HT-29 (cell line): ENCODE measurements at regions not wholly inside any gene's neighbourhood (a gene's known extent, or its start where the extent isn't known, plus 50 kb on each side); places are given as distances from the start of the nearest gene placed in this dataset.

Experiments
- DNase-seq: peaks from one replicate; pipeline ENCODE4 v3.0.0-alpha.2; 2015; ENCODE audit warnings: low spot score

DNA sequence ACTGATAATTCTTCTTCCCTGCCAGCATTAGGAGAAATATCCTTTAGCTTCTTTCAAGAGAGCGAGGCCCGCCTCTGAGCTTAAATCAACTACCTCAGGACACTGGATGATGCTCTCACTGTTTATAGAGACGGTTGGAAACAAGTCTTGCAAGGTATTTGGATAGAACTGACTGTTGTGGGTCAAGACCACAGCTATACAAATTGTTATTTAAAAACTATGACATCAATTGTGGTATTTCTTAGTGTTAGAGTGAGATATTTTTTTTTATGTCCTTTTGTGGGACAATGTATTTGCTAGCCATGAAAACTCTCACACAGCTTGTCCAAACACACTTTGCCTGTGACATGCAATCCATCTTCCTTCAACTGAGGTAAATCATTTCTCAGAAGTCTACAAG, 136.3 kb upstream of the PHACTR1 start:
- no peak for DNase-seq

- DNase-seq, result no peak
These were observed 134.0 kb upstream of the PHACTR1 start for GRCh38 chr6:12582421-12583110.

DNA sequence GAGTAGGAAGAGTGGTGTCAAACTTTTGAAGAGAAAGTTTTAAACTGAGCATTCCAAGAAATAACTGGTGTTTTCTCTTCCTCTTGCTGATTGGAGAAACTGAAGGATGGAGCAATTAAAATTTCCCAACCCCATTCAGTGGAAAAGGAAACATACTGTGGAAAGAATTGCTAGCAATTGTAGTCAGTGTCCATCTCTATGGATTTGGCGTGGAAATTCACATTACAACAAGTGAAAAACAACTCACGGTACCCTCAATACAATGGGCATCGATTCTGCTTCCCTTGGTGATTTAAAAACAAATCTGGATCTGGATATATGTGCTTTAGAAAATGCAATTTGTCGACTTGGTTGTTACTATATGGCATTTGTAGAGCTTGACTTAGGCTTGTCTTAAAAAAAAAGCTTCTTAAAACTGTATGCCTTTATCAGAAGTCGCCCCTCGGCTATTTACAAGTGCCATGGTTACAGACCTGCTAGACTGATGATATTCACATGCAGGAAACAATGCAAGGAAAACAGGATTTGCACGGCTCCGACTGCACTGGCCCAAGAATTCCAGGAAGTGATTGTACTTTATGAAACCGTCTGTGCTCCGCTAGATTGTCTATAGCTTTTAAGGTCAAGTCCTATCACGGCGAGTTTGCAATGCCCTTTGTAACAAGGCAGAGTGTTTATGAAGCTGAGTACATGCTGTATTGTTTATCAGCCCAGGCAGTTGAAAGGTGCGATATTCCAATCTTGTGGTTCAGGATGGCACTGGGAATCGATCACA, 131.7 kb upstream of the PHACTR1 start:
- DNase-seq, result no peak

DNA sequence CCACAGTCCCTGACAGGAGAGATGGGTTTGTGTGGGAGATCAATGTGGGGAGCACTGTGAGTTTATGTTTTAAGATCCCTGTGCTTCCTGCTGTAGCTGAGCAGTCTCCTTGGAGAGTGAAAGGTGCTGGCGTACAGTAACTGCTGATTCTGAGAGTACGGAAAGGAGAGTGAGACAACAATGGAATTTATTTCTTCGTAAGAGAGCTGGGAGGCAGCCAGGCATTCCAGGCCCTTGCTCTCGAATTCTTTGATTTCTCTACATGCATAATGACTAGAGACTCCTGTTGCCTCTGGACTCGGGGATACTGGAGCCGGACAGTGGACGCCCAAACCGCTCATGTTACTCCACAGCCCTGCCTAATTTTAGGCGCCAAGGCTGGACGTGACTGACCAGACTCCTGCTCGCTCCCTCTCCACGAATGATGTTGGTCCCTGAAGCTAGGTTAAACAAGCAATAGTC, 131.0 kb upstream of the PHACTR1 start:
- DNase-seq, result no peak

DNA sequence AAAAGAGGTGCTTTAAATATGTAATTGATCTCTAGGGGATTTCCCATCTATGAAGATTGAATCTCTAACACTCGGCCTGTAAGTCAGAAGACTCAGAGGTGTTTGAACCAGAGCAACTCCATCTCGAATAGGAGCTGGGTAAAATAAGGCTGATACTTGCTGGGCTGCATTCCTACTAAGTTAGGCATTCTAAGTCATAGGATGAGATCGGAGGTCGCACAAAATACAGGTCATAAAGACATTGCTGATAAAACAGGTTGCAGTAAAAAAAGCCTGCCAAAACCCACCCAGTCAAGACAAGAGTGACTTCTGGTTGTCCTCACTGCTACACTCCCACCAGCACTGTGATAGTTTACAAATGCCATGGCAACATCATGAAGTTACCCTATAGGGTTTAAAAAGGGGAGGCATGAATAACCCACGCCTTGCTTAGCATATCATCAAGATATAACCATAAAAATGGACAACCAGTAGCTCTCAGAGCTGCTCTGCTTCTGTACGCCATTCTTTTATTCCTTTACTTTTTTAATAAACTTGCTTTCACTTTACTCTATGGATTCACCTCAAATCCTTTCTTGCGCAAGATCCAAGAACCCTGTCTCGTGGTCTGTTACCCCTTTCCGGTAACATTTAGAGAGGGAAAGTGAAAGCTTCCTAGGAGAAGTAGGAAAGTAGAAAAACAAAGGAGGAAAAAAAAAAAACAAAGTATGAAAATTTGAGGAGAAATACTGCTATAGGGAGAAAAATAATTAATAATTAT, 129.7 kb upstream of the PHACTR1 start:
- DNase-seq, result no peak

DNA sequence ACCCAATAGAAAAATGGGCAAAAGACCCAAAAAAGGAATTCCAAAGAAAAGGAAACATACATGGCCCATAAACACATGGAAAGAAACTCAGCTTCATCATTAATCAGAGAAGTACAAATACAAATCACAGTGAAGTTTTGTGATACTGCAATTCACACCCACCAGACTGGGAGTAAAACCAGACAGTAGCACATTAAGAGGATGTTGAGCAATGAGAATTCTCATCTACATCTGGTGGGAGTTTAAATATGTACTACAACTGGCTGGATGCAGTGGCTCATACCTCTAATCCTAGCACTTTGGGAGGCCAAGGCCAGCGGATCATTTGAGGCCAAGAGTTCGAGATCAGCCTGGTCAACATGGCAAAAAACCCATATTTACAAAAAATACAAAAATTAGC, 125.7 kb upstream of the PHACTR1 start:
- DNase-seq, result no peak

DNA sequence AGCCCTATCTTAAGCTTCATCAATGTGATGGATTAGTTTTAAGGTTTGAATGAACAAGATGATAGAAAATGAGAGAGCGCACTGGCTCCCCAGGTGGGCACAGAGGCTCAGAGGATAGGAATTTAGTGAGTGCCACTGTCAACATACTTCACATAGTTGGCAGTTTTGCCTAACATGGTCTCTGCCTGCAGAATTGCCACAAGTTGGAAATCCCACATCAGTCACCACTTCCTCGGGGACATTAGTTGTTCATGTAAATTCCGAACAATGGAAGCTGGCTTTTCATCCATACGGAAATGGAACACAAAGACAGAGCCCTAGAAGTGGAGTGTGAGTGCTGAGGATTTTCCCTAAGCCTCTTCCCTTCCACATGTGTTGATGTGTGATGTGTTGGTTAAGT, 123.9 kb upstream of the PHACTR1 start:
- DNase-seq, result no peak

- DNase-seq, result no peak
These were observed 122.6 kb upstream of the PHACTR1 start for GRCh38 chr6:12593771-12594529.

- DNase-seq, result no peak
These were observed 122.1 kb upstream of the PHACTR1 start for GRCh38 chr6:12594530-12594893.

- no peak for DNase-seq
These were observed 121.3 kb upstream of the PHACTR1 start for GRCh38 chr6:12595161-12595811.

DNA sequence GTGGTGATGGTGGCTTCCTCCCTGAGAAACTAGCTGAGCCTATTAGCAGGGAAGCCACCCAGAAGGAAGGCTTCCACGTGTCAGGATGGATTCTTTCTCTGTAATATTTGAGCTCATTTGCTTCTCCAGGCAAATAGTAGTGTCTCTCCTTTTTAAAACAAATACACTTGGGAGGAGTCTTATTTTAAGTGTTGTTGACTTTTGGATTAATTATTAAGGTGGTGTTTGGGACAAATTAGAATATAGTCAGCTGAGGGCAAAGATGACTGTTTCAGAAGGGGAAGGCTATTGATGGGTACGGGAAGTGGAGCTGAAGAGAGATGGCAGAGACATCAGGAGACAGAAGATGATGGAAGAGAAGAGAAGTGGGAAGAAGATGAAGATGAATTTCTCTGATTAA, 119.8 kb upstream of the PHACTR1 start:
- no peak for DNase-seq

GRCh38 chr6:12598919-12599318, 117.6 kb upstream of the PHACTR1 start:
- DNase-seq, result no peak

DNA sequence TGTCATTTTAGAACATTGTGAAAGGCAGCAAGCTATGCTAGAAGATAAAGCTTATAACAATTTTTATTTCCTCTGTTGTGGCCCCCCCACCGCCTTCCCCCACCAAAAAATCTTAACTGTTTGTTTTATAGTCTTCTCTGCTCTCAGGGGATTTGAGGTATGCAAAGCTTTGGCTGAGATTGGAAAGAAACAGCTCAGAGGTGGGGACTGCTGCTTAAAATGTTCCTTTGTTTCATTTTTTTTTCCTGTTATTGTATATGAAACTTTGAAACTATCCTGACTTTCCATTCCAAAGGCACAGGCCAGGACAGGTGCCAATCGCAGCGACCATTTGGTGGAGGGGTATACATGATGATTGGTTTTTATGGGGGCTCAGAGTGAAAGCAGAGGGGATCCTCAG, 114.7 kb upstream of the PHACTR1 start:
- no peak for DNase-seq

GRCh38 chr6:12602342-12602741, 114.2 kb upstream of the PHACTR1 start:
- DNase-seq, result peak; percentile 35

DNA sequence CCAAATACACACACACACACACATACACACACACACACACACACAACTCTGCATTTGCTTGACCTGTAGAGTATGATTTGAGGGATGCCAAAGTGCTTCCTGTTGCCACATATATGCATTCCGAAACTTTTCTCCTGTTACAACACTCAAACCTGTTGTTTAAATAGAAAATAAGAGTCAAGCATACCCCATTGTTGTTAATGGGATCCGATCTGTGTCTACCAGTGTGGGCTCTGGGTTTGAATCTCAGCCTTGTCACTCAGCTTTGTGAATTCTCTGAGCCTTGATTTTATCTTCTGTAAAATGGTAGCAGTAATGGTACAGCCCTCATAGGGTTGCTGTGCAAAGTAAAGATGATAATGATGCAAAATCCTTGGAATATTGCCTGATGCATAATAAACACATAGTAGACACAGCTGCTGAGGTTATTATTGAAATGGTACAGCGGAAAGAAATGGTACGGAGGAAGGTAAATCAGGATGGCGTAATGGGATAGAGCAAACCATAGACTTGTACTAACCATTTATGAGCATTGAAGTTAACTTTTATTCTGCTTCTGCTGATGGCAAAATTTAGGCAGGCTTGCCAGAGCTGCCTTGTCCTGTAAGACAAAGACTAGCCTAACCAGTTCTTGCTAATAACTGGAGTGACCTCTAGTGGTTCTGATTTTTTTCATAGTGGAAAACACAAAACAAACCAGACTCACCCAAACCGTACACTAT, 113.5 kb upstream of the PHACTR1 start:
- peak; percentile 72 for DNase-seq

DNA sequence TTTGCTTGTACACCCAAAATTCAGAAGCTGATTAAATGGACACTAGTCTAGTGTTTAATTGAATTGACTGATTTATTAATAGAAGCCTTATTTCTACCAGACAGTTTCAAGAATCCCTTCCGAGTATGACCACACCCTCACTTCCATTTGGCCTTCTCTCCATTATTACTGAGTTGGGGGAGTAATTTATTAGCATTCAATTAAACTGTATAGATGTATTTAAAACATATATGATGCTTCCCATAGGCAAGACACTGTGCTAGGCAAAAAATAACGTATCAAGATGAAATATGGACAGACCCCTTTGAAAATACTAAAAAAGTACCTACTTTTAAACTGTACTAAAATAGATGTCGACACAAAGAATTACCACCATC, 112.9 kb upstream of the PHACTR1 start:
- no peak for DNase-seq

DNA sequence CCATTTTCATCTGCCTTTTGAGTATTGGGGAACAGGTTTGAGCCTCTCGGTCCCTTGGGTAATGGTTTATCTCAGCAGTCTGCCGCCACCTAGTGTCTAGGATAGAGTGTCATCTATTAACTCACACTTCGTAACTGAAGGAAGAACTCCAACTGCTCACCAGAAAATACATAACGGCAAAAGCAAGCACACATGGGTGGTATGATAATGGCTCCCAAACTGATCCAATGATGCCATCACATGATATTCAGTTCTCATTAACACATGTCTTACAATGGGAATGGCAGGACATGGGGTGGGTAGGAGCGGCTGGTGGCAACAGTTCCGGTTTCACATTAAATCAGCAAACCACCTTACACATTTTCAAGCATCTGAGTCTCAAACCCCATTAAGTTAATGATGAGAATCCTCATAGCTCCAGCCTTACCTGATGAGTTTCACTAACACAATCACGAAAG, 110.7 kb upstream of the PHACTR1 start:
- peak; percentile 86 for DNase-seq

DNA sequence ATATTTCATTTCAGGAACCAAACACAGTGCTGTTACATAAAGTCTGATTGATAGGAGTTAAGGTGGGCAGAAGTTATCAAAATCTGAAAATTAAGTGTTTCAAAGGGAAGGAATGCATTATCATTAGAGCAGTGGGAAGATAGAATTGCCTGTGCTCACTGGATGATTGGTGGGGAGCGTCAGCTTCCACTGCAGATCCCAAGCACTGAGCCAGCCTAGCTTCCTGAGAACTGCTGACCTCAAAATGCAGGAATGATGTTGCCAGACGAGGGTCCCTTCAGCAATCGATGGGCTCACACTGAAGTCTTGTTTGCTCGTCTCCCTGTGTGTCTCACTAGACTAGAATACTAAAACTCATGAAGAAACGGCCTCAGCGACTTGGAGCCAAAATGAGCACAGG, 110.0 kb upstream of the PHACTR1 start:
- DNase-seq, result no peak

DNA sequence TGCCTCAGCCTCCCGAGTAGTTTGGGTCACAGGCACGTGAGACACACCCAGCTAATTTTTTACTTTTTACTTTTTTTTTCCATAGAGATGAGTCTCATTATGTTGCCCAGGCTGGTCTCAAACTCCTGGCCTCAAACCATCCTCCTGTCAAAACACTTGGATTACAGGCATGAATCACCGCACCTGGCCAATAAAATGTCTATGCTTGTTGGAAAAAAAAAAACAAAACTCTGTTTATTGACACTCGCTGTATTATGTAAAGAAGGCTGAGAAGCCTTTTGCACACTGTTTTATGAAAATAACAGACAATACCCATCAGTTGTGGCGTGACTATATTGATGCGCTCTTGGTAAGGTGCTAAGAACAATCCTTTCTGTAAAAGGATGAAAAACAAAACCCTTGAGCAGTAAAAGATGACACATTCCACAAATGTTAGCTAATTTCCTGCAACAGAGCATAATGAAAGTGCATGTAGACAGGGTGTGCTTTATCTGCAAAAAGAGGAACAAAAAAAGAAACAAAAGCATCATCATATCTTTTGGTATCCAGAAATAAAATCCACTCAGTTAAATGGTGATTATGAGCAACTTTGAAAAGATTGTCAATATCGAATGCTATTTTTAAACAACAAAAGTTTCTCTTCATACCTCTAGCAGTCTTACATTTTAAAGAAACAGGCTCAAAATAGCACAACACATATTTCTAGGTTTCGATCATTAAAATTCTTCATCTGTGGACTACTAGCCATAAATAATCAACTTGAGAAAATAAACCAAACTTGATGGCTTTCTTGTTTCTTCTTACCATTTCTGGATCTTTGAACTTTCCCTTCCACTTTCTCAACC, 108.3 kb upstream of the PHACTR1 start:
- no peak for DNase-seq

- no peak for DNase-seq
These were observed 107.7 kb upstream of the PHACTR1 start for GRCh38 chr6:12608874-12609273.
